WERI-Rb-1 (cell line): ENCODE measurements at regions not wholly inside any gene's neighbourhood (a gene's known extent, or its start where the extent isn't known, plus 50 kb on each side); places are given as distances from the start of the nearest gene placed in this dataset.

ENCODE experiments used
- DNase-seq: peaks from one replicate; pipeline ENCODE4 v3.0.0-alpha.2; 2020
- H3K27ac ChIP-seq: fragments of 250-450 bp; sonication (Bioruptor Pico); 2 replicates; pipeline ENCODE4 v1.5.1; 2020; ENCODE audit warnings: mild to moderate bottlenecking, moderate library complexity
- H3K27me3 ChIP-seq: fragments of 250-450 bp; sonication (Bioruptor Pico); 2 replicates; pipeline ENCODE4 v1.5.1; 2021; ENCODE audit warnings: mild to moderate bottlenecking, low read depth, moderate library complexity; ENCODE audit not compliant: insufficient read depth, severe bottlenecking
- H3K36me3 ChIP-seq: fragments of 250-450 bp; sonication (Bioruptor Pico); 2 replicates; pipeline ENCODE4 v1.5.1; 2020; ENCODE audit warnings: mild to moderate bottlenecking, moderate library complexity
- H3K4me3 ChIP-seq: 2 replicates; pipeline ENCODE4 v1.5.1; 2011; ENCODE audit warnings: low read depth, mild to moderate bottlenecking, control low read depth, low read length
- H3K9me3 ChIP-seq: fragments of 250-450 bp; sonication (Bioruptor Pico); 2 replicates; pipeline ENCODE4 v1.5.1; 2021; ENCODE audit warnings: mild to moderate bottlenecking, moderate library complexity; ENCODE audit not compliant: severe bottlenecking
- CTCF ChIP-seq: IDR thresholded peaks from 2 replicates; pipeline ENCODE4 v1.5.1; 2011; ENCODE audit warnings: low read depth, mild to moderate bottlenecking, control low read depth, inconsistent platforms, low read length

GRCh38 chr3:43970920-43971319 lies 270.8 kb upstream of the TOPAZ1 start:
- Histone ChIP-seq H3K4me3 (no peak overlapping the region), H3K9me3 (no peaks in the 10 kb centered on the region), H3K27me3 (peaks cover 6% of the 10 kb centered on the region), H3K36me3 (no peaks in the 10 kb centered on the region), H3K27ac (no peak overlapping the region)
- TF ChIP-seq CTCF = no peak
- no peak for DNase-seq

- Histone ChIP-seq H3K9me3 (no peaks in the 10 kb centered on the region), H3K27ac (no peak overlapping the region), H3K27me3 (peaks cover 6% of the 10 kb centered on the region), H3K4me3 (no peak overlapping the region), H3K36me3 (no peaks in the 10 kb centered on the region)
- DNase-seq = no peak
- TF ChIP-seq CTCF = no peak
Measured at GRCh38 chr3:43971486-43971885, 270.2 kb upstream of the TOPAZ1 start.

GRCh38 chr3:43978708-43979107 lies 263.0 kb upstream of the TOPAZ1 start:
- H3K27me3 ChIP-seq = no peaks in the 10 kb centered on the region
- no peaks in the 10 kb centered on the region for H3K9me3 ChIP-seq
- no peak overlapping the region for H3K27ac ChIP-seq
- no peaks in the 10 kb centered on the region for H3K36me3 ChIP-seq
- no peak for TF ChIP-seq CTCF
- no peak for DNase-seq
- no peak overlapping the region for H3K4me3 ChIP-seq

- DNase-seq = no peak
- no peaks in the 10 kb centered on the region for H3K9me3 ChIP-seq
- no peaks in the 10 kb centered on the region for H3K27me3 ChIP-seq
- H3K4me3 ChIP-seq = no peak overlapping the region
- H3K36me3 ChIP-seq = no peaks in the 10 kb centered on the region
- TF ChIP-seq CTCF = no peak
- no peak overlapping the region for H3K27ac ChIP-seq
Measured at GRCh38 chr3:43979645-43980044, 262.0 kb upstream of the TOPAZ1 start.

- no peaks in the 10 kb centered on the region for H3K36me3 ChIP-seq
- H3K27me3 ChIP-seq = peaks cover 66% of the 10 kb centered on the region
- no peak; the same call in 1 of the 2 replicates for TF ChIP-seq CTCF
- DNase-seq = peak; percentile 42
- peak overlapping the region; percentile 44 for H3K4me3 ChIP-seq
- H3K9me3 ChIP-seq = peaks cover 6% of the 10 kb centered on the region
- H3K27ac ChIP-seq = no peak overlapping the region
Measured at GRCh38 chr3:43994657-43995546, 246.8 kb upstream of the TOPAZ1 start.
